Small intestine (tissue), 7 donors: ENCODE measurements at regions not wholly inside any gene's neighbourhood (a gene's known extent, or its start where the extent isn't known, plus 50 kb on each side); places are given as distances from the start of the nearest gene placed in this dataset.
"Not testable (repeated sequence)": the region's sequence is repeated elsewhere in the genome, so short reads cannot be mapped to it uniquely, and the experiment has no call there.

Experiments
- DNase-seq, 2 donors: peaks; one replicate each; pipeline versions ENCODE4 v3.0.0 to v3.0.0-alpha.2; 2013
- FAIRE-seq: peaks from 2 replicates; lab custom pipeline; 2012; peaks lifted over from hg19 to GRCh38; lab: Jason Lieb, UNC
- H3K27ac ChIP-seq, 3 donors: one replicate each; pipeline ENCODE4 v1.5.1; 2013; ENCODE audit warnings: low read length in 2 of 3, mild to moderate bottlenecking in 2 of 3, control low read depth in 1 of 3, inconsistent platforms in 1 of 3, low read depth in 1 of 3, moderate library complexity in 1 of 3
- H3K27me3 ChIP-seq, 3 donors: one replicate each; pipeline ENCODE4 v1.6.1; 2013; ENCODE audit warnings: low read length in 3 of 3, inconsistent platforms in 1 of 3; ENCODE audit not compliant: control insufficient read depth in 3 of 3, insufficient read depth in 3 of 3
- H3K36me3 ChIP-seq, 3 donors: one replicate each; pipeline ENCODE4 v1.6.1; 2013; ENCODE audit warnings: low read length in 3 of 3, inconsistent platforms in 1 of 3, low read depth in 1 of 3, mild to moderate bottlenecking in 1 of 3, moderate library complexity in 1 of 3; ENCODE audit not compliant: control insufficient read depth in 3 of 3, insufficient read depth in 2 of 3
- H3K4me1 ChIP-seq, 3 donors: one replicate each; pipeline ENCODE4 v1.6.1; 2013; ENCODE audit warnings: low read length in 2 of 3, inconsistent platforms in 1 of 3, low read depth in 1 of 3, mild to moderate bottlenecking in 1 of 3, moderate library complexity in 1 of 3; ENCODE audit not compliant: control insufficient read depth in 3 of 3, insufficient read depth in 2 of 3
- H3K4me3 ChIP-seq, 3 donors: one replicate each; pipeline ENCODE4 v1.5.1; 2013; ENCODE audit warnings: low read length in 3 of 3, control low read depth in 1 of 3, inconsistent platforms in 1 of 3, low read depth in 1 of 3, mild to moderate bottlenecking in 1 of 3, moderate library complexity in 1 of 3
- H3K9me3 ChIP-seq, 2 donors: one replicate each; pipeline ENCODE4 v1.6.1; 2013; ENCODE audit warnings: low read depth in 1 of 2, low read length in 1 of 2; ENCODE audit not compliant: control insufficient read depth in 2 of 2, insufficient read depth in 1 of 2
- WGBS, 3 donors: extraction: QIAGEN DNeasy Blood & Tissue Kit; methylation state at CpG; one replicate each; pipeline ENCODE4 v1.1.7; 2013; 5-methylcytosine and 5-hydroxymethylcytosine counted together
- donor health status: healthy with polysubstance abuse.
- donor health status: control.
- donor health status: control.
- donor health status: Bipolar disorder and iron deficiency.
- donor health status: healthy.

DNA sequence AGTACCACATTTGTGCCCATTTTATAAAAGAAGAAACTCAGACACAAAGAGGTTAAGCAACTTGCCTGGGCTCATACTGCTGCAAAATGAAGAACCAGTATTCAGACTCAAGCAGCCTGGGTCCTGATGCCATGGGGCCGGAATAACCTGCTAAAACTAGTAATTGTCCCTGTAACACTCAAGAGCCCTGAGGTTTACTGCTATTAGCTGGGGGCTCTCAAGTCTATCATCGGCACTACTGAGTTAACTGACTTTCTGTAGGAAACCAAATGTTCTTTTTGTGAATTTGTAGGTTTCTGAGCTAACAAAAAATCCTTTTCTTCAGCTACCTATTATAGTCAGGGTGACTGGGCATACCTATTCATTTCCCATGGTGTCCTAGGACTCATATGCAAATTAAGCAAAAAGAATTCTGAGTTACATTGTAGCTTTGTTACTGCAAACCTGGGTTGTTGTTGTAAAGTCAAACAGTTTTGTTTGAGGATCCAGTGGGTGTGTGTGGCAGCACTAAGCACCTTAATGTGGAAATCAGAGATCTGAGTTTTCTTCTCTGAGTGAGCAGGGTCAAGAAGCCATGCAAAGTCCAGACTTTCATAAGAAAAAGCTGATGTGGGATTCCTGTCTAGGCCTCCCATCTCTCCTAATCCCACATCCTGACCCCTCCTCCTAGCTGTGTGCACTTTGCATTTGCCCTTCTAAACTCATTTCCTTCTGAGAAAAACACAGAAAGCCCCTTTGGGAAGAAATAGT, 72.4 kb upstream of the TNP1 start:
- H3K27me3 ChIP-seq: no peaks in the 10 kb centered on the region
- H3K36me3 ChIP-seq: no peaks in the 10 kb centered on the region
- no peak for FAIRE-seq
- peak in 1 of 2 donors; percentile 55 for DNase-seq
- no peak overlapping the region for H3K4me3 ChIP-seq
- peaks cover 0 to 33% (median 0%) of the 10 kb centered on the region in 3 donors for H3K4me1 ChIP-seq
- peak overlapping the region in 1 of 3 donors; percentile 76 for H3K27ac ChIP-seq
- H3K9me3 ChIP-seq: no peaks in the 10 kb centered on the region
- 82 to 93% (median 89%) methylated on average over 2 of the region's 2 CpGs for WGBS, 3 donors

- 90 to 94% (median 93%) methylated on average over 2 of the region's 2 CpGs for WGBS, 3 donors
- H3K36me3 ChIP-seq: no peaks in the 10 kb centered on the region
- no peak overlapping the region for H3K4me3 ChIP-seq
- H3K27ac ChIP-seq: no peak overlapping the region
- peaks cover 0 to 21% (median 0%) of the 10 kb centered on the region in 3 donors for H3K4me1 ChIP-seq
- FAIRE-seq (no peak), DNase-seq (no peak)
- H3K9me3 ChIP-seq: no peaks in the 10 kb centered on the region
- peaks cover 0 to 2% (median 0%) of the 10 kb centered on the region in 3 donors for H3K27me3 ChIP-seq
Observed at GRCh38 chr2:216930716-216931115, 70.9 kb upstream of the TNP1 start.

GRCh38 chr2:216929338-216929737, 69.5 kb upstream of the TNP1 start:
- not testable (repeated sequence) for FAIRE-seq, H3K27ac ChIP-seq, DNase-seq, H3K27me3 ChIP-seq, H3K36me3 ChIP-seq, H3K9me3 ChIP-seq, H3K4me3 ChIP-seq
- 64 to 89% (median 66%) methylated on average over 4 of the region's 4 CpGs for WGBS, 3 donors
- peaks cover 0 to 21% (median 0%) of the 10 kb centered on the region in 3 donors for H3K4me1 ChIP-seq

GRCh38 chr2:216927163-216927562, 67.3 kb upstream of the TNP1 start:
- H3K4me1 ChIP-seq: peaks cover 0 to 4% (median 0%) of the 10 kb centered on the region in 3 donors
- DNase-seq (no peak), FAIRE-seq (no peak)
- WGBS, 3 donors: 65 to 72% (median 66%) methylated on average over 5 of the region's 5 CpGs
- peaks cover 0 to 2% (median 0%) of the 10 kb centered on the region in 3 donors for H3K27me3 ChIP-seq
- no peaks in the 10 kb centered on the region for H3K36me3 ChIP-seq
- H3K9me3 ChIP-seq: no peaks in the 10 kb centered on the region
- H3K4me3 ChIP-seq: no peak overlapping the region
- no peak overlapping the region for H3K27ac ChIP-seq

DNA sequence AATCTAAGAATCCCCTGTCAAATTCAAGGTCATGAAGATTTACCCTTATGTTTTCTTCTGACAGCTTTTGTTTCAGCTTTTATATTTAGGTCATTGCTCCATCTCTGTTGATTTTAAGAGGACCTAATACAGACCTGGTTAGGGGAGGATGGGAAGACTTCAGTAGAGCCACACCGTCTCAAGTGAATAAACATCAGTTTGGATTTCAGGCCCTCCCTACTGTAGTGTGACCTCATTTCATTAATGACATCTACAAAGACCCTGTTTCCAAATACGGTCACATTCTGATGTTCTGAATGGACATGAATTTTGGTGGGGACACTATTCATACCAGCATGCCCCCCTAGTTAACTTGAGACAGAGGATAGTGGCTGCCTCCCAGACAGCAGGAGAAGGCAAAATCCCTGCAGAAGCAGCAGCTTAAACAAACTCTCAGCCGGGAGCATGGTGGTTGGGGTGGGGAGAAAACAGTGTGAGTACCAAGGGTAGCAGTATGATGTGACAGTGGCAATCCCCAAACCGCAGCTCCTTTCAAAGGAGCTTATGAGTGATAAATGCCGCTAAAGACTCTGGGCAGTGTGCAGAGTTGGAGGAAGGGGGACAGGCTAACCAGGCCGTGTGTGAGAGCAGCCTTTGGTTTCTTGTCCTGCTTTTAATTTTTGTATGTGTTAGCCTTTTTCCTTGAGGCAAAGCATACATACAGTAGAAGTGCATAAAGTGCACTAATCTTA, 65.9 kb upstream of the TNP1 start:
- H3K9me3 ChIP-seq: no peaks in the 10 kb centered on the region
- no peak overlapping the region for H3K27ac ChIP-seq
- DNase-seq (no peak), FAIRE-seq (no peak)
- WGBS, 3 donors: 64 to 79% (median 75%) methylated on average over 6 of the region's 6 CpGs
- no peak overlapping the region for H3K4me3 ChIP-seq
- H3K4me1 ChIP-seq: no peaks in the 10 kb centered on the region
- H3K27me3 ChIP-seq: peaks cover 0 to 2% (median 0%) of the 10 kb centered on the region in 3 donors
- H3K36me3 ChIP-seq: no peaks in the 10 kb centered on the region

- peaks cover 0 to 2% (median 0%) of the 10 kb centered on the region in 3 donors for H3K27me3 ChIP-seq
- H3K36me3 ChIP-seq: no peaks in the 10 kb centered on the region
- no peak overlapping the region for H3K4me3 ChIP-seq
- FAIRE-seq: no peak
- no peak for DNase-seq
- H3K27ac ChIP-seq: no peak overlapping the region
- WGBS, 3 donors: 83 to 89% (median 83%) methylated on average over 4 of the region's 4 CpGs
- H3K4me1 ChIP-seq: no peaks in the 10 kb centered on the region
- H3K9me3 ChIP-seq: no peaks in the 10 kb centered on the region
Observed at GRCh38 chr2:216925006-216925405, 65.1 kb upstream of the TNP1 start.

GRCh38 chr2:216923706-216924105, 63.8 kb upstream of the TNP1 start:
- no peak for FAIRE-seq
- H3K9me3 ChIP-seq: no peaks in the 10 kb centered on the region
- no peaks in the 10 kb centered on the region for H3K36me3 ChIP-seq
- no peak overlapping the region for H3K27ac ChIP-seq
- WGBS, 3 donors: 83 to 92% (median 84%) methylated on average over 3 of the region's 3 CpGs
- DNase-seq: no peak
- no peaks in the 10 kb centered on the region for H3K4me1 ChIP-seq
- H3K27me3 ChIP-seq: peaks cover 0 to 2% (median 0%) of the 10 kb centered on the region in 3 donors
- H3K4me3 ChIP-seq: no peak overlapping the region

- Histone ChIP-seq H3K4me3 (no peak overlapping the region), H3K27ac (no peak overlapping the region), H3K27me3 (peaks cover 0 to 2% (median 0%) of the 10 kb centered on the region in 3 donors), H3K4me1 (no peaks in the 10 kb centered on the region), H3K36me3 (no peaks in the 10 kb centered on the region), H3K9me3 (no peaks in the 10 kb centered on the region)
- DNase-seq (no peak), FAIRE-seq (no peak)
- WGBS, 3 donors: 49 to 67% (median 59%) methylated on average over 6 of the region's 6 CpGs
Observed at GRCh38 chr2:216922175-216922780, 62.4 kb upstream of the TNP1 start.
